OCI-LY7 (cell line): ENCODE measurements at regions not wholly inside any gene's neighbourhood (a gene's known extent, or its start where the extent isn't known, plus 50 kb on each side); places are given as distances from the start of the nearest gene placed in this dataset.

Experiments used
- CTCF ChIP-seq: fragments of 200-600 bp; sonication (generic); conservative IDR thresholded peaks from 2 replicates; pipeline ENCODE4 v1.5.1; 2014; ENCODE audit warnings: mild to moderate bottlenecking, antibody characterized with exemption, low read length, moderate library complexity, mixed read lengths
- EZH2phosphoT487 ChIP-seq: fragments of 200-600 bp; sonication (generic); IDR thresholded peaks from 2 replicates; pipeline ENCODE4 v1.6.1; 2018; ENCODE audit warnings: low read depth, borderline replicate concordance, mild to moderate bottlenecking, mixed run types, antibody characterized with exemption, low read length, moderate library complexity, mixed read lengths

GRCh38 chr6:1235825-1236224, 76.1 kb upstream of the FOXQ1 start:
- TF ChIP-seq CTCF, result no peak
- TF ChIP-seq EZH2phosphoT487, result no peak
